Vagina (tissue), 2 donors: ENCODE measurements at regions not wholly inside any gene's neighbourhood (a gene's known extent, or its start where the extent isn't known, plus 50 kb on each side); places are given as distances from the start of the nearest gene placed in this dataset.

ENCODE experiments used
- DNase-seq, 2 donors: peaks; one replicate each; pipeline ENCODE4 v3.0.0-alpha.2; 2017; ENCODE audit errors: extremely low spot score in 2 of 2
- H3K27ac ChIP-seq: fragments of 200-600 bp; sonication (generic); one replicate; pipeline ENCODE4 v1.5.1; 2019
- H3K27me3 ChIP-seq: fragments of 200-600 bp; sonication (generic); one replicate; pipeline ENCODE4 v1.5.1; 2019
- H3K36me3 ChIP-seq, 2 donors: fragments of 200-600 bp; sonication (generic); one replicate each; pipeline ENCODE4 v1.5.1; 2017 to 2019
- H3K4me1 ChIP-seq: fragments of 200-600 bp; sonication (generic); one replicate; pipeline ENCODE4 v1.5.1; 2019
- H3K4me3 ChIP-seq, 2 donors: fragments of 200-600 bp; sonication (generic); 1 replicate in 1 of 2; 2 replicates in 1 of 2; pipeline ENCODE4 v1.5.1; 2016 to 2019
- H3K9me3 ChIP-seq: fragments of 200-600 bp; sonication (generic); one replicate; pipeline ENCODE4 v1.5.1; 2019
- CTCF ChIP-seq, 3 experiments: fragments of 450-650 bp in 2 of 3; fragments of 200-600 bp in 1 of 3; sonication (generic) in 1 of 3; IDR thresholded peaks; one replicate each; pipeline ENCODE4 v1.5.1; 2017 to 2019; ENCODE audit warnings: antibody characterized with exemption in 3 of 3, mild to moderate bottlenecking in 2 of 3, moderate library complexity in 2 of 3
- POLR2A ChIP-seq, 2 donors: fragments of 450-650 bp; IDR thresholded peaks; one replicate each; pipeline ENCODE4 v1.6.1; 2017; ENCODE audit warnings: antibody characterized with exemption in 2 of 2, mild to moderate bottlenecking in 2 of 2, moderate library complexity in 2 of 2
- POLR2AphosphoS5 ChIP-seq, 2 donors: sonication (generic); formaldehyde crosslinking; IDR thresholded peaks; one replicate each; pipeline ENCODE4 v1.9.0; 2017; ENCODE audit warnings: antibody characterized with exemption in 2 of 2, mild to moderate bottlenecking in 2 of 2, low read depth in 1 of 2; ENCODE audit not compliant: insufficient read depth in 1 of 2
- intact Hi-C: fragments of 100-400 bp; cut with DNase I; formaldehyde crosslinking; loops from one replicate; pipeline ENCODE4 v1.15.1; 2023

- TF ChIP-seq POLR2AphosphoS5 (IDR thresholded peaks at IDR 0.05; ENCODE audit: insufficient read depth in 1 of 2, low read depth in 1 of 2) (no peak), CTCF (IDR thresholded peaks at IDR 0.05) (no peak), POLR2A (IDR thresholded peaks at IDR 0.05) (no peak)
- no peaks in the 10 kb centered on the region for H3K9me3 ChIP-seq
- no peaks in the 10 kb centered on the region for H3K4me1 ChIP-seq
- no peak overlapping the region for H3K4me3 ChIP-seq
- H3K36me3 ChIP-seq, result no peaks in the 10 kb centered on the region
- H3K27ac ChIP-seq, result no peak overlapping the region
- H3K27me3 ChIP-seq, result no peaks in the 10 kb centered on the region
- no peak for DNase-seq
- intact Hi-C loops, result no loop called here
Observed at GRCh38 chr11:37642296-37642695, 1044.3 kb upstream of the RAG2 start.

DNA sequence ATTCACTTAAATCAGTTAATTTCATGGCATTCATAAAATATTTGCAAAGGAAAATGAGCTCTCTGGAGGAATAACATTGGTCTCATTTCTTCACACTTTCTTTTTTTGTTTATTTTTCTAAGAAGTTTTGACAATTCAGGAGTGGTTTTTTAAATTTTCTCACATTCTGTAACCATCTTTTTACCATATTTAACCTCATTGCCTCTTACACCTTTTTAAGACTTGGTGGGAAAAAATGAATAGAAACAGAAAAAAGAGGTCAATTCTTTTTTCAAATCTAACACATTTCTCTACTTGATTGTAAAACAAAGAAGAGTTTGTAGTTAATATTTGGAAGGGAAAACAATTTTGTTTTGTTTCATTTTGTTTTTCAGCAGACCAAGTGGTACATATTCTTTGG is 1034.7 kb upstream of the RAG2 start:
- Histone ChIP-seq H3K4me1 (no peaks in the 10 kb centered on the region), H3K27me3 (no peaks in the 10 kb centered on the region), H3K4me3 (no peak overlapping the region), H3K36me3 (no peaks in the 10 kb centered on the region), H3K9me3 (no peaks in the 10 kb centered on the region), H3K27ac (no peak overlapping the region)
- no peak for DNase-seq
- TF ChIP-seq POLR2AphosphoS5 (IDR thresholded peaks at IDR 0.05; ENCODE audit: insufficient read depth in 1 of 2, low read depth in 1 of 2) (no peak), CTCF (IDR thresholded peaks at IDR 0.05) (no peak), POLR2A (IDR thresholded peaks at IDR 0.05) (no peak)
- intact Hi-C loops, result no loop called here

DNA sequence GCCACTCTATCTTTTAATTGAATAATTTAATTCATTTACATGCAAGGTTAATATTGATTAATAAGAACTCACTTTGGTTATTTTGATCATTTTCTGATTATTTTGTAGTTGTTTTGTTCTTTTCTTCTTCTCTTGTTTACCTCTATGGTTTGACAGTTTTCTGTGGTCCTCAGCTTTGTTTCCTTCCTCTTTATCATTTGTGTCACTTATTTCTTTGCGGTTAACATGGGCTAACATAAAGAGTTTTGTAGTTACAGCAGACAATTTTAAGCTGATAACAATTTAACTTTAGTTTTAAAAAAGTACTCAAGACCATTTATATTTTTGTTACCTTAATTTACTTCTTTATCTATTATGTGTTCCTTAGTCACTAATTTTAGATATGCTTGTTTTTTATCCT is 1032.8 kb upstream of the RAG2 start:
- Histone ChIP-seq H3K27me3 (no peaks in the 10 kb centered on the region), H3K9me3 (no peaks in the 10 kb centered on the region), H3K27ac (no peak overlapping the region), H3K36me3 (no peaks in the 10 kb centered on the region), H3K4me3 (no peak overlapping the region), H3K4me1 (no peaks in the 10 kb centered on the region)
- TF ChIP-seq POLR2AphosphoS5 (IDR thresholded peaks at IDR 0.05; ENCODE audit: insufficient read depth in 1 of 2, low read depth in 1 of 2) (no peak), CTCF (IDR thresholded peaks at IDR 0.05) (no peak), POLR2A (IDR thresholded peaks at IDR 0.05) (no peak)
- no peak for DNase-seq
- intact Hi-C loops, result no loop called here

GRCh38 chr11:37623778-37624177 is 1025.7 kb upstream of the RAG2 start:
- H3K4me1 ChIP-seq, result no peaks in the 10 kb centered on the region
- no peaks in the 10 kb centered on the region for H3K9me3 ChIP-seq
- H3K27ac ChIP-seq, result no peak overlapping the region
- DNase-seq, result no peak
- no peak for TF ChIP-seq POLR2A (IDR thresholded peaks at IDR 0.05)
- no peak for TF ChIP-seq POLR2AphosphoS5 (IDR thresholded peaks at IDR 0.05; ENCODE audit: insufficient read depth in 1 of 2, low read depth in 1 of 2)
- TF ChIP-seq CTCF (IDR thresholded peaks at IDR 0.05), result no peak
- H3K27me3 ChIP-seq, result no peaks in the 10 kb centered on the region
- H3K36me3 ChIP-seq, result no peaks in the 10 kb centered on the region
- no peak overlapping the region for H3K4me3 ChIP-seq
- intact Hi-C loops, result no loop called here

DNA sequence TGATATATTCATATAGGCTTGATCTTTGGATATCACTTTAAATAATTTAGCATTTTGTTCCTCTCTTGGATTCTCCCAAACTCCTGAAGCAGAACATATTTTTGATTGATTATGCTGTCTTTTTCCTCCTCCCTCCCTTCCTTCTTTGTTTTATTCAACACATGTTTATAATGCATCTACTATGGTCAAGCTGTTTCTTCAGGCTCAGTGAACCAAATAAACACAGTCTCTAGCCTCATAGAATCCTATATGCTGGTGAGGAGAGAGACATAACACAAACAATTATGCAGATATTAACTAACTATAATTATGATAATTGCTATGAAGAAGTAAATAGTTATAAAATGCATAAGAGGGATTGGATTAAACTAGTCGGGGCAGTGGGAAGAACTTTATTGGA is 1023.6 kb upstream of the RAG2 start:
- H3K4me1 ChIP-seq, result no peaks in the 10 kb centered on the region
- H3K36me3 ChIP-seq, result no peaks in the 10 kb centered on the region
- H3K4me3 ChIP-seq, result no peak overlapping the region
- no peaks in the 10 kb centered on the region for H3K9me3 ChIP-seq
- TF ChIP-seq POLR2AphosphoS5 (IDR thresholded peaks at IDR 0.05; ENCODE audit: insufficient read depth in 1 of 2, low read depth in 1 of 2) (no peak), POLR2A (IDR thresholded peaks at IDR 0.05) (no peak), CTCF (IDR thresholded peaks at IDR 0.05) (no peak)
- DNase-seq, result no peak
- H3K27ac ChIP-seq, result no peak overlapping the region
- H3K27me3 ChIP-seq, result no peaks in the 10 kb centered on the region
- intact Hi-C loops, result no loop called here
